Trophoblast cell (in vitro differentiated cells and primary cell): ENCODE measurements at regions not wholly inside any gene's neighbourhood (a gene's known extent, or its start where the extent isn't known, plus 50 kb on each side); places are given as distances from the start of the nearest gene placed in this dataset.

Experiments used
- DNase-seq, 2 donors: peaks; one replicate each; pipeline ENCODE4 v3.0.0-alpha.2; 2016
- H2AFZ ChIP-seq: 2 replicates; pipeline ENCODE4 v1.6.1; 2013; ENCODE audit warnings: low read length, moderate library complexity, mild to moderate bottlenecking; ENCODE audit not compliant: insufficient read depth, poor library complexity
- H2AK5ac ChIP-seq: 2 replicates; pipeline ENCODE4 v1.6.1; 2013; ENCODE audit warnings: mild to moderate bottlenecking, low read length
- H2BK120ac ChIP-seq: 2 replicates; pipeline ENCODE4 v1.6.1; 2013; ENCODE audit warnings: low read length, mild to moderate bottlenecking, moderate library complexity; ENCODE audit not compliant: insufficient read depth, poor library complexity
- H2BK12ac ChIP-seq: 2 replicates; pipeline ENCODE4 v1.6.1; 2013; ENCODE audit warnings: mild to moderate bottlenecking, low read length, moderate library complexity
- H2BK5ac ChIP-seq: 2 replicates; pipeline ENCODE4 v1.6.1; 2013; ENCODE audit warnings: low read length, low read depth, moderate library complexity, mild to moderate bottlenecking; ENCODE audit not compliant: poor library complexity
- H3K14ac ChIP-seq: 2 replicates; pipeline ENCODE4 v1.6.1; 2013; ENCODE audit warnings: mild to moderate bottlenecking, low read length
- H3K18ac ChIP-seq: 2 replicates; pipeline ENCODE4 v1.6.1; 2013; ENCODE audit warnings: mild to moderate bottlenecking, low read length
- H3K23ac ChIP-seq: 2 replicates; pipeline ENCODE4 v1.6.1; 2013; ENCODE audit warnings: low read length
- H3K27ac ChIP-seq: 2 replicates; pipeline ENCODE4 v1.5.1; 2013; ENCODE audit warnings: low read depth, mild to moderate bottlenecking, inconsistent platforms, low read length, moderate library complexity
- H3K27me3 ChIP-seq: 2 replicates; pipeline ENCODE4 v1.6.1; 2013; ENCODE audit warnings: inconsistent platforms, mild to moderate bottlenecking, low read length, moderate library complexity; ENCODE audit not compliant: insufficient read depth
- H3K36me3 ChIP-seq, 2 experiments: 1 replicate in 1 of 2; 2 replicates in 1 of 2; pipeline ENCODE4 v1.6.1; 2013; ENCODE audit warnings: low read length in 2 of 2, mild to moderate bottlenecking in 2 of 2, moderate library complexity in 1 of 2; ENCODE audit not compliant: insufficient read depth in 2 of 2, control insufficient read depth in 1 of 2
- H3K4ac ChIP-seq: 2 replicates; pipeline ENCODE4 v1.6.1; 2013; ENCODE audit warnings: low read depth, mild to moderate bottlenecking, low read length, moderate library complexity
- H3K4me1 ChIP-seq, 2 experiments: 1 replicate in 1 of 2; 2 replicates in 1 of 2; pipeline ENCODE4 v1.6.1; 2013; ENCODE audit warnings: low read length in 2 of 2, mild to moderate bottlenecking in 2 of 2, moderate library complexity in 1 of 2; ENCODE audit not compliant: insufficient read depth in 2 of 2, control insufficient read depth in 1 of 2
- H3K4me2 ChIP-seq: 2 replicates; pipeline ENCODE4 v1.6.1; 2013; ENCODE audit warnings: inconsistent platforms, mild to moderate bottlenecking, low read length, moderate library complexity
- H3K4me3 ChIP-seq: 2 replicates; pipeline ENCODE4 v1.5.1; 2013; ENCODE audit warnings: mild to moderate bottlenecking, low read depth, low read length, inconsistent platforms
- H3K79me1 ChIP-seq: one replicate; pipeline ENCODE4 v1.6.1; 2013; ENCODE audit warnings: low read length
- H3K79me2 ChIP-seq: 2 replicates; pipeline ENCODE4 v1.6.1; 2013; ENCODE audit warnings: low read length, mild to moderate bottlenecking; ENCODE audit not compliant: control insufficient read depth, insufficient read depth, poor library complexity
- H3K9ac ChIP-seq: 2 replicates; pipeline ENCODE4 v1.6.1; 2013; ENCODE audit warnings: mild to moderate bottlenecking, low read length
- H3K9me3 ChIP-seq: 2 replicates; pipeline ENCODE4 v1.6.1; 2013; ENCODE audit warnings: low read depth, mild to moderate bottlenecking, control low read depth, inconsistent platforms, low read length; ENCODE audit not compliant: insufficient read depth
- H4K12ac ChIP-seq: 2 replicates; pipeline ENCODE4 v1.6.1; 2013; ENCODE audit warnings: low read depth, mild to moderate bottlenecking, low read length, moderate library complexity
- H4K8ac ChIP-seq: 2 replicates; pipeline ENCODE4 v1.6.1; 2013; ENCODE audit warnings: low read depth, mild to moderate bottlenecking, low read length, moderate library complexity
- H4K91ac ChIP-seq: one replicate; pipeline ENCODE4 v1.6.1; 2013; ENCODE audit warnings: low read depth, mild to moderate bottlenecking, low read length, moderate library complexity
- WGBS: extraction: QIAGEN DNeasy Blood & Tissue Kit; methylation state at CpG from one replicate; pipeline ENCODE4 v1.1.7; 2013; ENCODE audit warnings: missing lambda C conversion rate; ENCODE audit not compliant: insufficient read length, insufficient coverage; ENCODE audit errors: extremely low coverage; 5-methylcytosine and 5-hydroxymethylcytosine counted together

GRCh38 chr1:87472716-87473115 is 144.0 kb downstream of the LMO4 start:
- no peak overlapping the region for H3K23ac ChIP-seq
- no CpG with 5 or more reads among the region's 4 CpGs for whole genome bisulfite sequencing
- H3K27me3 ChIP-seq: no peaks in the 10 kb centered on the region

GRCh38 chr1:87473203-87473661 is 144.6 kb downstream of the LMO4 start:
- peak overlapping the region; percentile 38 for H3K14ac ChIP-seq
- no peak overlapping the region for H2BK12ac ChIP-seq
- WGBS: no CpG with 5 or more reads among the region's 2 CpGs
- peak overlapping the region; percentile 29 for H2BK5ac ChIP-seq
- no peak overlapping the region for H2AFZ ChIP-seq
- H3K9me3 ChIP-seq: no peaks in the 10 kb centered on the region
- H3K4ac ChIP-seq: no peak overlapping the region
- no peak overlapping the region for H2AK5ac ChIP-seq
- H2BK120ac ChIP-seq: peak overlapping the region; percentile 28
- peaks cover 7 to 16% of the 10 kb centered on the region in 2 experiments for H3K4me1 ChIP-seq
- H3K9ac ChIP-seq: no peak overlapping the region
- no peak overlapping the region for H3K23ac ChIP-seq
- no peaks in the 10 kb centered on the region for H3K79me2 ChIP-seq
- H4K12ac ChIP-seq: no peak overlapping the region
- peak; percentile 26 to 60 for DNase-seq
- no peaks in the 10 kb centered on the region for H3K36me3 ChIP-seq
- peak overlapping the region; percentile 41 for H3K4me2 ChIP-seq
- H3K18ac ChIP-seq: no peak overlapping the region
- H4K8ac ChIP-seq: no peak overlapping the region
- no peaks in the 10 kb centered on the region for H3K27me3 ChIP-seq
- no peak overlapping the region for H3K4me3 ChIP-seq
- H4K91ac ChIP-seq: peak overlapping the region; percentile 25
- H3K79me1 ChIP-seq: peaks cover 9% of the 10 kb centered on the region
- peak overlapping the region; percentile 36 for H3K27ac ChIP-seq

More at GRCh38 chr1:87472716-87473115, 144.0 kb downstream of the LMO4 start:
- no peak overlapping the region for H2AFZ ChIP-seq
- no peaks in the 10 kb centered on the region for H3K36me3 ChIP-seq
- H3K4me2 ChIP-seq: peak overlapping the region; percentile 41
- no peak overlapping the region for H2BK120ac ChIP-seq
- peak overlapping the region; percentile 36 for H3K27ac ChIP-seq
- H3K18ac ChIP-seq: no peak overlapping the region
- no peak overlapping the region for H2AK5ac ChIP-seq
- no peak overlapping the region for H4K91ac ChIP-seq
- no peak overlapping the region for H2BK5ac ChIP-seq
- peaks cover 7 to 16% of the 10 kb centered on the region in 2 experiments for H3K4me1 ChIP-seq
- H3K79me1 ChIP-seq: peaks cover 9% of the 10 kb centered on the region
- peak; percentile 8 to 89 for DNase-seq
- H3K4ac ChIP-seq: no peak overlapping the region
- H2BK12ac ChIP-seq: no peak overlapping the region
- no peak overlapping the region for H4K12ac ChIP-seq
- no peak overlapping the region for H3K9ac ChIP-seq
- no peaks in the 10 kb centered on the region for H3K9me3 ChIP-seq
- H3K14ac ChIP-seq: no peak overlapping the region
- no peak overlapping the region for H4K8ac ChIP-seq
- H3K4me3 ChIP-seq: no peak overlapping the region
- no peaks in the 10 kb centered on the region for H3K79me2 ChIP-seq

GRCh38 chr1:87474098-87474497 is 145.4 kb downstream of the LMO4 start:
- Histone ChIP-seq H3K4ac (no peak overlapping the region), H2AK5ac (no peak overlapping the region), H3K36me3 (no peaks in the 10 kb centered on the region), H3K9me3 (no peaks in the 10 kb centered on the region), H3K4me3 (no peak overlapping the region), H3K4me2 (no peak overlapping the region), H3K79me1 (peaks cover 9% of the 10 kb centered on the region), H3K14ac (no peak overlapping the region), H2BK12ac (no peak overlapping the region), H2AFZ (no peak overlapping the region), H4K91ac (no peak overlapping the region), H3K23ac (no peak overlapping the region), H3K9ac (no peak overlapping the region), H4K8ac (no peak overlapping the region), H3K27ac (no peak overlapping the region), H3K27me3 (no peaks in the 10 kb centered on the region), H3K4me1 (peaks cover 7 to 16% of the 10 kb centered on the region in 2 experiments), H4K12ac (no peak overlapping the region), H2BK120ac (no peak overlapping the region), H2BK5ac (no peak overlapping the region), H3K79me2 (no peaks in the 10 kb centered on the region), H3K18ac (no peak overlapping the region)
- no CpG with 5 or more reads among the region's 5 CpGs for WGBS
- peak in 1 of 2 donors; percentile 29 for DNase-seq

- H2AK5ac ChIP-seq: no peak overlapping the region
- H2BK120ac ChIP-seq: no peak overlapping the region
- no peak overlapping the region for H2AFZ ChIP-seq
- H3K36me3 ChIP-seq: no peaks in the 10 kb centered on the region
- no peak overlapping the region for H3K18ac ChIP-seq
- no peak overlapping the region for H4K12ac ChIP-seq
- peaks cover 7% of the 10 kb centered on the region for H3K79me1 ChIP-seq
- DNase-seq: peak; percentile 34 to 65
- H2BK12ac ChIP-seq: no peak overlapping the region
- H3K9me3 ChIP-seq: no peaks in the 10 kb centered on the region
- H3K23ac ChIP-seq: no peak overlapping the region
- H3K14ac ChIP-seq: no peak overlapping the region
- H3K4ac ChIP-seq: no peak overlapping the region
- WGBS: no CpG with 5 or more reads among the region's 3 CpGs
- H3K9ac ChIP-seq: no peak overlapping the region
- no peak overlapping the region for H4K91ac ChIP-seq
- no peak overlapping the region for H4K8ac ChIP-seq
- H3K4me3 ChIP-seq: no peak overlapping the region
- H3K4me1 ChIP-seq: peaks cover 7 to 12% of the 10 kb centered on the region in 2 experiments
- no peaks in the 10 kb centered on the region for H3K79me2 ChIP-seq
- H3K27ac ChIP-seq: no peak overlapping the region
- H2BK5ac ChIP-seq: no peak overlapping the region
- H3K27me3 ChIP-seq: no peaks in the 10 kb centered on the region
- no peak overlapping the region for H3K4me2 ChIP-seq
Observed at GRCh38 chr1:87478231-87478630, 149.6 kb downstream of the LMO4 start.
